Neural cell (in vitro differentiated cells): ENCODE measurements at regions not wholly inside any gene's neighbourhood (a gene's known extent, or its start where the extent isn't known, plus 50 kb on each side); places are given as distances from the start of the nearest gene placed in this dataset.

Experiments
- H2AFZ ChIP-seq: fragments of 200-600, 300-800 bp; sonication (generic), shearing (Covaris generic); 2 replicates; pipeline ENCODE4 v1.6.0; 2014; ENCODE audit warnings: low read depth, mild to moderate bottlenecking, antibody characterized with exemption, low read length, moderate library complexity
- H3F3A ChIP-seq: fragments of 200-600 bp; shearing (Covaris generic); 2 replicates; pipeline ENCODE4 v1.6.1; 2016; ENCODE audit warnings: mild to moderate bottlenecking, moderate library complexity, mixed read lengths, antibody characterized with exemption, low read length; ENCODE audit not compliant: insufficient read depth, poor library complexity, severe bottlenecking
- H3K27ac ChIP-seq: fragments of 200-600, 300-800 bp; sonication (generic), shearing (Covaris generic); 2 replicates; pipeline ENCODE4 v1.5.1; 2014; ENCODE audit warnings: mild to moderate bottlenecking, low read length, moderate library complexity
- H3K27me3 ChIP-seq: fragments of 300-800, 200-600 bp; sonication (generic), shearing (Covaris generic); 2 replicates; pipeline ENCODE4 v1.6.0; 2014; ENCODE audit warnings: mild to moderate bottlenecking, low read depth, low read length, moderate library complexity; ENCODE audit not compliant: insufficient read depth
- H3K36me3 ChIP-seq: fragments of 300-800, 200-600 bp; sonication (generic), shearing (Covaris generic); 2 replicates; pipeline ENCODE4 v1.5.1; 2014; ENCODE audit warnings: mild to moderate bottlenecking, antibody characterized with exemption, low read length, moderate library complexity; ENCODE audit not compliant: insufficient read depth
- H3K4me2 ChIP-seq: fragments of 300-800, 200-600 bp; sonication (generic), shearing (Covaris generic); 2 replicates; pipeline ENCODE4 v1.6.0; 2014; ENCODE audit warnings: mild to moderate bottlenecking, low read length
- H3K4me3 ChIP-seq: fragments of 300-800, 200-600 bp; sonication (generic), shearing (Covaris generic); 2 replicates; pipeline ENCODE4 v1.5.1; 2014; ENCODE audit warnings: mild to moderate bottlenecking, low read length, moderate library complexity
- H3K79me2 ChIP-seq: fragments of 200-600 bp; shearing (Covaris generic); replicated peaks from 2 replicates; pipeline ENCODE4 v1.6.0; 2014; ENCODE audit warnings: mild to moderate bottlenecking, low read length, moderate library complexity; ENCODE audit not compliant: insufficient read depth
- H3K9ac ChIP-seq: fragments of 300-800, 200-600 bp; sonication (generic), shearing (Covaris generic); 2 replicates; pipeline ENCODE4 v1.6.1; 2016; ENCODE audit warnings: mild to moderate bottlenecking, low read length, mixed read lengths
- H3K9me2 ChIP-seq: fragments of 200-600 bp; shearing (Covaris generic); 2 replicates; pipeline ENCODE4 v1.6.1; 2016; ENCODE audit warnings: mild to moderate bottlenecking, low read length, mixed read lengths; ENCODE audit not compliant: insufficient read depth
- H3K9me3 ChIP-seq: fragments of 200-600, 300-800 bp; sonication (generic), shearing (Covaris generic); 2 replicates; pipeline ENCODE4 v1.6.1; 2016; ENCODE audit warnings: mild to moderate bottlenecking, mixed run types, low read length, moderate library complexity, mixed read lengths
- H4K20me1 ChIP-seq: fragments of 200-600 bp; shearing (Covaris generic); 2 replicates; pipeline ENCODE4 v1.6.1; 2016; ENCODE audit warnings: mild to moderate bottlenecking, mixed run types; ENCODE audit not compliant: insufficient read depth
- CTCF ChIP-seq: fragments of 450-650 bp; IDR thresholded peaks from 2 replicates; pipeline ENCODE4 v1.5.1; 2014; ENCODE audit warnings: antibody characterized with exemption, mild to moderate bottlenecking, moderate library complexity; ENCODE audit not compliant: poor library complexity, severe bottlenecking
- EP300 ChIP-seq: fragments of 450-650 bp; conservative IDR thresholded peaks from 2 replicates; pipeline ENCODE4 v1.6.1; 2014; ENCODE audit warnings: antibody characterized with exemption, mild to moderate bottlenecking, moderate library complexity; ENCODE audit not compliant: poor library complexity, severe bottlenecking
- EZH2 ChIP-seq: fragments of 200-600, 300-800 bp; shearing (Covaris generic), sonication (generic); IDR thresholded peaks from 2 replicates; pipeline ENCODE4 v1.6.1; 2014; ENCODE audit warnings: antibody characterized with exemption, low read length, borderline replicate concordance, mild to moderate bottlenecking; ENCODE audit not compliant: insufficient read depth, poor library complexity, severe bottlenecking
- MXI1 ChIP-seq: fragments of 450-650 bp; conservative IDR thresholded peaks from 2 replicates; pipeline ENCODE4 v1.6.1; 2014; ENCODE audit warnings: antibody characterized with exemption, mild to moderate bottlenecking; ENCODE audit not compliant: poor library complexity, severe bottlenecking
- POLR2AphosphoS5 ChIP-seq: IDR thresholded peaks from 2 replicates; pipeline ENCODE4 v1.6.1; 2012
- RAD21 ChIP-seq: fragments of 450-650 bp; conservative IDR thresholded peaks from 2 replicates; pipeline ENCODE4 v1.6.1; 2014; ENCODE audit warnings: antibody characterized with exemption, mild to moderate bottlenecking, moderate library complexity
- REST ChIP-seq: IDR thresholded peaks from 2 replicates; pipeline ENCODE4 v1.6.1; 2012; ENCODE audit warnings: borderline replicate concordance
- SMC3 ChIP-seq: fragments of 450-650 bp; conservative IDR thresholded peaks from 2 replicates; pipeline ENCODE4 v1.6.1; 2014; ENCODE audit warnings: antibody characterized with exemption, mild to moderate bottlenecking, moderate library complexity; ENCODE audit not compliant: poor library complexity
- TAF1 ChIP-seq: IDR thresholded peaks from 2 replicates; pipeline ENCODE4 v1.6.1; 2012; ENCODE audit warnings: low read depth

DNA sequence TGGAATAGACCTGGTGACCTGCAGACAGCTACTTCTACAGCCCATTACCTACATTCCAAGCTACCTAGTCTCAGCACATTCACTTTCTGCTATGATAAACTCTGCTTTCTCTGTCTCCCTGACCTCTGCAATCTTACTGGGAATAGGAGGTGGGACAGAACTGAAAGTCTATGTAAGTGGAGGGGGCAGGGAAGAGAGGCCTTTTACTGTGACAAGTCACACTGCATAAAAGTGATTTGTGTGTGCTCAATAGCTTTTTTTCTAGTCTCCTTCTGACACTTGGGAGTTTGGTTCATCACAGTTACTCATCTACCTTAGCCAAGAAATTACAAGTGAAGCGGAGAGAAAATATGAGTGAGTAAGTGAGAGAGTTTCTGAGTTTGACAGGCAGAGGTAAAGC is 322.4 kb downstream of the OLFM4 start:
- no peak for TF ChIP-seq MXI1
- TF ChIP-seq POLR2AphosphoS5: peak; percentile 17
- Histone ChIP-seq H3K4me2 (no peak overlapping the region), H3K9me2 (no peaks in the 10 kb centered on the region), H3K79me2 (no peaks in the 10 kb centered on the region), H3F3A (no peaks in the 10 kb centered on the region), H3K4me3 (no peak overlapping the region), H3K9me3 (no peaks in the 10 kb centered on the region), H3K9ac (no peak overlapping the region), H3K36me3 (no peaks in the 10 kb centered on the region), H3K27me3 (no peaks in the 10 kb centered on the region), H3K27ac (no peak overlapping the region), H2AFZ (no peak overlapping the region), H4K20me1 (no peaks in the 10 kb centered on the region)

GRCh38 chr13:53357582-53357981 is 329.0 kb downstream of the OLFM4 start:
- H3K79me2 ChIP-seq: no peaks in the 10 kb centered on the region
- H3K27me3 ChIP-seq: no peaks in the 10 kb centered on the region

GRCh38 chr13:53368948-53369347 is 340.3 kb downstream of the OLFM4 start:
- Histone ChIP-seq H3K9ac (no peak overlapping the region), H4K20me1 (no peaks in the 10 kb centered on the region), H3F3A (no peaks in the 10 kb centered on the region), H3K9me2 (no peaks in the 10 kb centered on the region), H3K4me2 (no peak overlapping the region), H3K4me3 (no peak overlapping the region), H3K79me2 (no peaks in the 10 kb centered on the region), H2AFZ (no peak overlapping the region), H3K27ac (no peak overlapping the region), H3K36me3 (no peaks in the 10 kb centered on the region), H3K27me3 (no peaks in the 10 kb centered on the region), H3K9me3 (no peaks in the 10 kb centered on the region)
- no peak for TF ChIP-seq RAD21
- TF ChIP-seq EP300: no peak
- TF ChIP-seq CTCF: no peak
- no peak for TF ChIP-seq SMC3
- no peak for TF ChIP-seq EZH2
- TF ChIP-seq POLR2AphosphoS5: no peak
- no peak for TF ChIP-seq MXI1
- TF ChIP-seq REST: no peak
- TF ChIP-seq TAF1: no peak

More at GRCh38 chr13:53357582-53357981, 329.0 kb downstream of the OLFM4 start:
- H3K4me3 ChIP-seq: no peak overlapping the region
- no peak overlapping the region for H2AFZ ChIP-seq
- no peaks in the 10 kb centered on the region for H3K9me3 ChIP-seq
- H3K4me2 ChIP-seq: no peak overlapping the region
- H4K20me1 ChIP-seq: no peaks in the 10 kb centered on the region
- no peaks in the 10 kb centered on the region for H3K36me3 ChIP-seq
- no peak overlapping the region for H3K27ac ChIP-seq
- no peaks in the 10 kb centered on the region for H3F3A ChIP-seq
- no peak overlapping the region for H3K9ac ChIP-seq
- TF ChIP-seq POLR2AphosphoS5: no peak
- no peak for TF ChIP-seq TAF1
- no peak for TF ChIP-seq CTCF
- TF ChIP-seq MXI1: no peak
- TF ChIP-seq EZH2: no peak
- no peaks in the 10 kb centered on the region for H3K9me2 ChIP-seq
